ENCODE measurements at regions not wholly inside any gene's neighbourhood (a gene's known extent, or its start where the extent isn't known, plus 50 kb on each side); places are given as distances from the start of the nearest gene placed in this dataset.

DNA sequence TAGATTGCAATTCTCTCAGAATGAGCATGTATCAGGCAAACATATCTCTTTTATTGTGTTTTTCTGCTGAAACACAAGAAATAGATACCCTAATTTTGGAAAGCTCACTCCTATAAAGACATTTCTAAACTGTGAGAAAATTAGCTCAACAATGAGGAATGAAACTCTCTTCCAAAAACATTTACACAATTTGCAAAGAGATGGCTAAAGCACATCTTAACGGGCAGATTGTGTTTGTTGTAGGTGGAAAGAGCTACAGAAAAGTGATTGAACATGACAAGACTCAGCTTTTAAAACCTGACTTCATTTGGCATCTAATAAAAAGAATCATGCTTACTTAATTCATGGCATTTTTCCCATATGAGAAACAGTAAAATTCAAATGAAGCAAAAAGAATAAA is 175.0 kb upstream of the SLC39A10 start:
- H3K4me3 ChIP-seq (replicated peaks in 1 of 3; ENCODE audit: low read depth in 2 of 3, low read length in 3 of 3) = no peak overlapping the region
- no peak overlapping the region for H3K4me2 ChIP-seq (replicated peaks; ENCODE audit: extremely low read depth, low read length, poor library complexity, severe bottlenecking)
- Mint-ChIP-seq H3K4me3 (no peak overlapping the region), H3K27me3 (ENCODE audit: low read depth in 3 of 3) (no peaks in the 10 kb centered on the region), H3K36me3 (peaks cover 0 to 3% of the 10 kb centered on the region in 2 donors), H3K4me1 (peaks cover 9% of the 10 kb centered on the region), H3K9me3 (peaks cover 0 to 10% (median 3%) of the 10 kb centered on the region in 7 donors), H3K27ac (no peak overlapping the region)
- no peaks in the 10 kb centered on the region for H3K27me3 ChIP-seq (ENCODE audit: control insufficient read depth in 2 of 2, insufficient read depth in 2 of 2, low read length in 2 of 2)
- TF ChIP-seq, protein P1, sequence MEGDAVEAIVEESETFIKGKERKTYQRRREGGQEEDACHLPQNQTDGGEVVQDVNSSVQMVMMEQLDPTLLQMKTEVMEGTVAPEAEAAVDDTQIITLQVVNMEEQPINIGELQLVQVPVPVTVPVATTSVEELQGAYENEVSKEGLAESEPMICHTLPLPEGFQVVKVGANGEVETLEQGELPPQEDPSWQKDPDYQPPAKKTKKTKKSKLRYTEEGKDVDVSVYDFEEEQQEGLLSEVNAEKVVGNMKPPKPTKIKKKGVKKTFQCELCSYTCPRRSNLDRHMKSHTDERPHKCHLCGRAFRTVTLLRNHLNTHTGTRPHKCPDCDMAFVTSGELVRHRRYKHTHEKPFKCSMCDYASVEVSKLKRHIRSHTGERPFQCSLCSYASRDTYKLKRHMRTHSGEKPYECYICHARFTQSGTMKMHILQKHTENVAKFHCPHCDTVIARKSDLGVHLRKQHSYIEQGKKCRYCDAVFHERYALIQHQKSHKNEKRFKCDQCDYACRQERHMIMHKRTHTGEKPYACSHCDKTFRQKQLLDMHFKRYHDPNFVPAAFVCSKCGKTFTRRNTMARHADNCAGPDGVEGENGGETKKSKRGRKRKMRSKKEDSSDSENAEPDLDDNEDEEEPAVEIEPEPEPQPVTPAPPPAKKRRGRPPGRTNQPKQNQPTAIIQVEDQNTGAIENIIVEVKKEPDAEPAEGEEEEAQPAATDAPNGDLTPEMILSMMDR (IDR thresholded peaks at IDR 0.05) = no peak
- no CpG with 5 or more reads among the region's 1 CpG for WGBS (ENCODE audit: insufficient coverage)
- no peak overlapping the region for H3K27ac ChIP-seq (ENCODE audit: low read depth in 1 of 2, low read length in 2 of 2)
- no peaks in the 10 kb centered on the region for H3K79me2 ChIP-seq (ENCODE audit: insufficient read depth, low read length)
- no peaks in the 10 kb centered on the region for H3K36me3 ChIP-seq (replicated peaks in 1 of 2; ENCODE audit: control insufficient read depth in 1 of 2, insufficient read depth in 2 of 2, low read length in 2 of 2)
- no peak for DNase-seq
- H3K9ac ChIP-seq (ENCODE audit: insufficient read depth, low read length, poor library complexity, severe bottlenecking) = no peak overlapping the region
- no peaks in the 10 kb centered on the region for H4K20me1 ChIP-seq (ENCODE audit: insufficient read depth, low read length)
- peaks cover 7 to 10% of the 10 kb centered on the region in 2 donors for H3K4me1 ChIP-seq (ENCODE audit: control insufficient read depth in 1 of 2, insufficient read depth in 2 of 2, low read length in 2 of 2)
- H2AFZ ChIP-seq (ENCODE audit: insufficient read depth, low read depth, low read length, poor library complexity, severe bottlenecking) = no peak overlapping the region
- H3K9me3 ChIP-seq (replicated peaks in 1 of 2; ENCODE audit: control insufficient read depth in 1 of 2, insufficient read depth in 1 of 2, low read length in 2 of 2) = no peaks in the 10 kb centered on the region
- intact Hi-C loops (cut with micrococcal nuclease) = no loop called here

DNA sequence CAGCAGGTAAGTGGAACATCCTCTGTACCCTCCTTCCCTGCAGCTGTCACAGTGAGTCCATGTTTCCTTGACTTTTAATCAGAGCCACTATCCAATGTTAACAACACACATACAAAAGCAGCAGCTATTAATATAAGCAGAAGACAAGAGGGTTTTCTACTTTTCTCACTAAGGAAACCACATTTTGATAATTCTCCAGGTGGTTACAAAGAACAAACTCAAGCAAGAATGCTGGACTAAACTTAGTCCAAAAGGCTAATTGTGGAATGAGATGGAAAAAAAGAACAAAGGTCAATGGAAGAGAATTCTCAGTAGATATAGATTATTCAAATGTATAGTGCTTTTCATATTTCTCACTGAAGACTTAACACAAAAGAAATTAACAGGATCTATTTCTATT is 176.9 kb upstream of the SLC39A10 start:
- Histone ChIP-seq H4K20me1 (ENCODE audit: insufficient read depth, low read length) (no peaks in the 10 kb centered on the region), H3K36me3 (replicated peaks in 1 of 2; ENCODE audit: control insufficient read depth in 1 of 2, insufficient read depth in 2 of 2, low read length in 2 of 2) (no peaks in the 10 kb centered on the region), H3K27me3 (ENCODE audit: control insufficient read depth in 2 of 2, insufficient read depth in 2 of 2, low read length in 2 of 2) (no peaks in the 10 kb centered on the region), H3K79me2 (ENCODE audit: insufficient read depth, low read length) (no peaks in the 10 kb centered on the region), H2AFZ (ENCODE audit: insufficient read depth, low read depth, low read length, poor library complexity, severe bottlenecking) (no peak overlapping the region), H3K27ac (ENCODE audit: low read depth in 1 of 2, low read length in 2 of 2) (no peak overlapping the region), H3K4me1 (ENCODE audit: control insufficient read depth in 1 of 2, insufficient read depth in 2 of 2, low read length in 2 of 2) (no peaks in the 10 kb centered on the region), H3K4me2 (replicated peaks; ENCODE audit: extremely low read depth, low read length, poor library complexity, severe bottlenecking) (no peak overlapping the region), H3K9me3 (replicated peaks in 1 of 2; ENCODE audit: control insufficient read depth in 1 of 2, insufficient read depth in 1 of 2, low read length in 2 of 2) (no peaks in the 10 kb centered on the region), H3K4me3 (replicated peaks in 1 of 3; ENCODE audit: low read depth in 2 of 3, low read length in 3 of 3) (no peak overlapping the region), H3K9ac (ENCODE audit: insufficient read depth, low read length, poor library complexity, severe bottlenecking) (no peak overlapping the region)
- no peak overlapping the region for H3K27ac Mint-ChIP-seq
- TF ChIP-seq, protein P1 (IDR thresholded peaks at IDR 0.05) = no peak
- H3K27me3 Mint-ChIP-seq (ENCODE audit: low read depth in 3 of 3) = peaks cover 0 to 2% (median 0%) of the 10 kb centered on the region in 3 donors
- peaks cover 3% of the 10 kb centered on the region for H3K4me1 Mint-ChIP-seq
- intact Hi-C loops (cut with micrococcal nuclease) = no loop called here
- H3K4me3 Mint-ChIP-seq = no peak overlapping the region
- H3K36me3 Mint-ChIP-seq = peaks cover 0 to 3% of the 10 kb centered on the region in 2 donors
- no peak for DNase-seq
- peaks cover 0 to 10% (median 5%) of the 10 kb centered on the region in 7 donors for H3K9me3 Mint-ChIP-seq

All from CD14-positive monocyte (primary cell).